ENCODE measurements at regions not wholly inside any gene's neighbourhood (a gene's known extent, or its start where the extent isn't known, plus 50 kb on each side); places are given as distances from the start of the nearest gene placed in this dataset.
A peak's percentile ranks its signal among the peaks of the same experiment; 100 is the strongest.

- peak; percentile 6 for DNase-seq
Measured at GRCh38 chr13:110097013-110097412, 209.9 kb downstream of the COL4A1 start.

GRCh38 chr13:110092831-110093247, 214.1 kb downstream of the COL4A1 start:
- DNase-seq: no peak

DNA sequence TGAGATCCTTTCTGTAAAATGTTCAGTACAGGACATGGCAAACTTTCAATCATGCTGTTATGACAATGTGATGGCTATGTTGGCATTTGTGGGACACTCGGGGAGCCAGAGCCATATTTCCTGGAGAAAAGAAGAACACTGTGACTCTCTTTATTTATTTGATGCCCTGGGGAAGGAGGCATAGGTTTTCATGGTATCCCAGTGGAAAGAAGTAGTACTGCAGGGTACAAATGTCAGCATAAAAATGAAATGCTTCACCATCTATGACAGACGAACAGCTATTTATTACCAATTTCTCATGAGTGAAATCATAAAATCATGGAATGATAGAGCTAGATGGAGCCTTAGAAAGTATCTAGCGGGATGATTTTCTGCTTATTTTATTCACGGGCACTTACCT, 217.1 kb downstream of the COL4A1 start:
- DNase-seq: no peak

- DNase-seq: no peak
Measured at GRCh38 chr13:110089100-110089499, 217.9 kb downstream of the COL4A1 start.

DNA sequence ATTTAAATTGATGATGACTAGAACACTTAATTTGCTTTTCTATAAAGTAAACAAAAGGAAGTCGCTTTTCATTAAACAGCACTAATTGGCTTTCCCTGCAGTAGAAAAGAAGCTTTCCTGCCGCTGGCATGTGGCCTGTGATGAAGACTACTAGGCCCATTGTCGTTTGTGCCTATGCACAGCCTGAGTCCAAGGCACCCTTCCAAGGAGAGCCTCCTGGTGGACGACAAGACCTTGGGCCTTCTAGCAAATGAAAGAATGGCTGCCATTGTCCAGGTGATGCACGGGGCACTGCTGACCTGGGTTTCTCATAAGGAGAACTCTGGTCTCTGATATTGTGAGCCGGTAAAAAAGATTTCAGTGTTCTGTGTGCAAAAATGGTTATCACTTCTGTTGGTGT, 233.0 kb downstream of the COL4A1 start:
- no peak for DNase-seq

- no peak for DNase-seq
Measured at GRCh38 chr13:110070511-110071120, 236.3 kb downstream of the COL4A1 start.

DNA sequence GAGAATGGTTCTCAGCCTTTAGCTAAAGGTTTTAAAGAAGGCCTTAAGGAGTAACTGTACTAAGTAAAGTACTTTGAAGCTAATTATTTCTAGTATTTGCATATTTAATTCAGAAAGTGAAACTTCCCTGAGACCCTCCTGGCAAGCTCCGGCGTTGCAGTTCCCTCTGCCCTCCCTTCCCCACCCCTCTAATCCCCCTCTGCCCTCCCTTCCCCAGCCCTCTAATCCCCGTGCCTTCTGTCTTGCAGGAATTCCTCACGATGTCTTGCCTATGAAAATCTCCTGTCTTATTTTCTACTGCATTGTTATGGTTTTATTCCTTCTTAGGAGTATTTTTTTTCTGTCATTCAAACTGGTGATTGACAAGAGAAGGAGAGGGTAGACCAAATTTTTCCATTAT, 236.9 kb downstream of the COL4A1 start:
- DNase-seq: no peak

- no peak for DNase-seq
Measured at GRCh38 chr13:110068176-110068473, 238.8 kb downstream of the COL4A1 start.

GRCh38 chr13:110067355-110068175, 239.4 kb downstream of the COL4A1 start:
- DNase-seq: no peak

DNA sequence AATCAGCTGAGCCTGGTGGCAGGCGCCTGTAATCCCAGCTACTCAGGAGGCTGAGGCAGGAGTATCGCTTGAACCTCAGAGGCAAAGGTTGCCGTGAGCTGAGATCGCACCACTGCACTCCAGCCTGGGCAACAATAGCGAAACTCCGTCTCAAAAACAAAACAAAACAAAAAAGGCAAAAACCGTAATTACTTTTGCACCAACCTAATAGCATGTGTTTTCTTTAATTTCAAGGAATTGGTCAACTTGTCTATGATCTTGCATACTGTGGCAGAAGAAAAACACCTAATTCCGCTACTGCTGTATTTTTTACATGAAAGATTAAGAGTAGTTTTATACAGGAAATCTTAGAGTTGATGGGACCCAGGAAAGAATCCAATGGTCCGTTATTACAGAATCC, 241.2 kb downstream of the COL4A1 start:
- DNase-seq: no peak

DNA sequence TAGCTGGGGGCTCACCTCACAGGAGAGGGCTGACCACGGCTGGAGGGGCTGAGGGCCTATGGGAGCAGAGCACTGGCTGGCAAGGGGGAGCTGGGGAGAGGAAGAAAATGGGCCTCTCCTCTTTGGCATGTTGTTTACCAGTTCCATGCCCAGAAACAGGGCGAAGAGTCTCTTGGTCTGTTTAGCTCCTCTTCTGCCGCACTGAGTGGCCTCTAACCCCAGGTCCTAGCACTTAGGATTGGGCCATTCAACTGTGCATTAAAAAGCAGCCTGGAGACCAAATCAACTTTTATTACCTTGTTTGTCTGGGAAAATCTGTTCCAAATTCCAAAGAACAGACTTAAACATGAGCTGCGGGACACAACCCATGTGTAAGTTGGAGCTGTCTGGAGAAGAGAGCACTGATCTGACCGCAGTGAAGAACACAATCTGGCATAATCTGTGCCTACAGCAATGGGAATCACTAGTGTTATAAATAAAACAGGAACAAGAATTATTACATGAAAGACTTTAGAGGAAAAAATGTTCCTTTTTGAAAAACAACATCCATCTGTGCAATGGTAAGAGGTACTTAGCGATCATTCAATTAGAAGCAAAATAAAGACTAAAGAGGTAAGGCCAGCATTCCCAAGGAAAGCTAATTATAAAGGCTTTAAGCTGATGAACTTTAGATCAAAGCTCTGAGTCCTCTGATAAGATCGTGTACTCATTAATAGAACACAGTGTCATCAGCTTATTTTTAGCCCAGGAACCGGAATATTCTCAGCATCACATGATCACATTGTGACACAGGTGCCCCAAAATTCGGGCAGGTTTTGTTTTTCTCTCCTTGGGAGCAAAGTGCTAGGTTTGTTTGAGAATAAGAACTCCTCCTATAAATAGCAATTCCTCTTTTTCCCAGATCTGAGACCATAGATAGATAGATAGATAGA, 243.2 kb downstream of the COL4A1 start:
- DNase-seq: no peak

DNA sequence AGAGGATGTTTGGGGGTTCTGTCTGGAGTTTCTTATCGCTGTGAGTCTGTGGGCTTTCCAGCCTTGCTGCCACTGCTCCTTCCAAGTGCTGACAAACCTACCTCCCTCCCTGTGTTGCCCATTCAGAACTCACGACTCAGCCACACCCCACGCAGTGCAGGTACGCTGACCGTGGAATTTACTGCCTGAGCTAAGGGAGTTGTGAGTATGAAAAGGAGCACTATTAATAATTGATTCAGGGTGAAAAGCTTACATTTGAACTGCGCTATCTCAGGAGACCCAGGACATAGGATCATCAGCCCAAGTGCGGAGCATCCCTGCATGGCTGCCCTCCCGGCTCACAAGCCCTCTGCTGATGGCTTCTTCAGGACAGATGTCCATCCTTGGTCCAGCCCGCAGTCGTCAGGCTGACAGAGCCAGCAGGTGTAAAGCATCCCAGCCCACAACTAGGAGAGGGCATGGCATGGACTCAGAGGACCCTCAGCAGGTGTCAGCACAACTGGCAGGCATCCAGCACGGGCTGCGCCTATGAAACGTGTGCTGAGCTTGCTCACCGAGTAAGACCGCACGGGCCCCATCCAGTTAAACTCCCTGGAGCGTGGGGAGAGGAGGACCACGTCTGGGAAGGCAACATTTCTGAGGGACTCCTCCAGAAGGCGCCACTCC, 244.0 kb downstream of the COL4A1 start:
- DNase-seq: no peak

DNA sequence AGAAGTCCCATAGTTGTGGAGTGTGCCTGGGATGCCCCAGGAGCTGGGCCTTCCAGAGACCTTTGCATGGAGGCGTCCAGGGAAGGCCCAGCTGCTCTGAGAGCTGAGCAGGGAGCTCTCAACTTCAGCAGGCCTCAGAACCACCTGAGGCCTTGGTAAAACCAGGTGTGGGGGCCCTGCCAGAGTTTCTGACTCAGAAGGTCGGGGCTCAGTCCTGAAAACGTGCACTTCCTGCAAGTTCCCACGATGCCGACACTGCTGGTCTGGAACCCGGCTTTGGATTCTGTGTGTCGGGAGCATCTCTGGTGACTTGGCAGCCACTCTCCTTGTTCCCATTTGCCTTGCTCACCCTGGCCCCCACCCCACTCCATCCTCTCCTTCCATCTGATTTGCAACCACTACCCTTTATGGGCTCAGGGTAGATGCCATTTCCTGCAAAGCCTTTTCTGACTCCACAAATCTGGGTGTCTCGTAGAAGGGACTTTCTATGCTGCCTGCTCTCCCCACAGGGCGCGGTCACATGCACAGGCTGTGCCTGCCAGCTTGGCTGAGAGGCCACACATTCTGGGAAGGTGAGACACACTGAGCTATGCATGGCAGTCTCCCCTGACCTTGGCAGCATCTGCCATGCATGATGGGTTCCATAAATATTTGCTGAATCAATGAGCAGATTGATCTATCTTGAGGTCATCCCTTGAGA, 244.7 kb downstream of the COL4A1 start:
- no peak for DNase-seq

- no peak for DNase-seq
Measured at GRCh38 chr13:110061270-110061669, 245.7 kb downstream of the COL4A1 start.

DNA sequence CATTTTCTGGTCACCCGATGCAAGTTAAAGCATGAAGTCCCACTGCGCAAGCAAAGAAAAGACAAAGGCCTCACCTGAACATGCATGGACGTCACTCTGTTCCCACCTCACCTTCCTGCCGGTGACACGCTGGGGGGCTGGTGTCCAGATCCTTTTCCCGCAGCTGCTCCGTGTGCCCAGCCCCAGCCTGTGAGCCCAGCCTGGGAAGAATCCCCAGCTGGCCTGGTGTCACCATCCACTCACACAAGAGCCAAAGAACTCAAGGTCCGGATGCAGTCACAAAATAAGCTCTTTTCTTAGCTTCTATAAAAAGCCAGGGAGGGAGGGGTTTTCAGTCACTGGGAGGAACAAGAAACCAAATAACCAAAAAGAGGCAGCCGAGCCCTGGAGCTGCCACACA, 249.9 kb downstream of the COL4A1 start:
- DNase-seq: no peak

DNA sequence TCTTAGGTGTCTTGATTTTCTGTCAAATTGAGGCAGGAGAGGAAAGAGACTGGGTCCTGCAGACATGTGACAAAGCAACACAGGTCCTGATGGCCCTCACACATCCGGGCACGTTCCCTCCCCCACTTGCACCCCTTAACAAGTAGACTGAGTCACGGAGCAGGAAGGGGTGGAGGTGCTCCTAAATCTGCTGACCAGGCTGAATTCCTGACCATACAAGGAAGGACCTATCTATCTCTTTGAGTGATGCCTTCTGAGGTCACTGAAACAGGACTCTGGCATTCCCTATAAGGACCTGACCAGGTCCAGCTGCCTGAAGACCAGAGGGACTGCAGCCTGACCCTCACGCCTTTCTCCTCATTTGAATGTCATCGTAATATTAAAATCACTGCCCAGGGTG, 250.3 kb downstream of the COL4A1 start:
- no peak for DNase-seq

DNA sequence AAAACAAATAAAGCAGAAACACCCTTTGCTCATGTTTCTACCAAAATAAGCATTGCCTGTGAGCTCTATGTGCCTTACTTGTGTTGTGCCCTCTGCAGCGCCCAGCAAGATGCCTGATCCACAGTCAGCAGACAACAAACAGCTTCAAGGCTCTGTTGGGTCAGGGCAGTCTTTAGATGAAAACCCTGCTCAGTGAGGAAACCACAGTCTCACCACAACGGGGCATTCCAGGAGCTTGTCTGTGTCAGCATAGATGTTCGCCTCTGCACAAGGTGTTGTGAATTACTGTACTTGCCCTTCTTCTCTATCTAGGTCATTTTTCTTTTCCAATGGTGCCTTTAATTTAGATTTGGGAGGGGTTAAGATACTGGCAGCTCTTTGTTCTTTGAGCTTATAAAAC, 251.9 kb downstream of the COL4A1 start:
- no peak for DNase-seq

DNA sequence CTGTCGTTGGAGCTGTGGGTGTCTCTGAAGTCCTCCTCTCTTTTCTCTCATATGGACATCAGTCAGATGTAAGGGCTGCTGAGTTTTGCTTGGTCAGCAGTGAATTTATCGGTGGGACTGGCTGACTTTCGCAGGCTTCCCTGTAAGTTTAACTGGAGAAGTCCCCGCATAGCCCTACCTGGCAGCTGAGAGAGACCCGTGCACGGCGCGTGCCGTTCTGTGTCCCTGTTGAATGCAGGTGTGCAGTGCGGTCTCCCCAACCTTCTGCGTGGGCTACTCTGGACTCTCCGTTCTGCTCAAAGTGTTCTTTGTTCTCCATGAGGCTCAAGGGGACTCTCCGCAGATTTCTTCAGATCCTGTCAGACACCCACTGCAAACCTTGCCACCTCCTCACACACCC, 252.9 kb downstream of the COL4A1 start:
- DNase-seq: no peak

- peak; percentile 20 for DNase-seq
Measured at GRCh38 chr13:110047496-110047895, 259.5 kb downstream of the COL4A1 start.

GRCh38 chr13:110046811-110047210, 260.1 kb downstream of the COL4A1 start:
- DNase-seq: no peak

- DNase-seq: no peak
Measured at GRCh38 chr13:110045919-110046318, 259.5 kb upstream of the IRS2 start.

DNA sequence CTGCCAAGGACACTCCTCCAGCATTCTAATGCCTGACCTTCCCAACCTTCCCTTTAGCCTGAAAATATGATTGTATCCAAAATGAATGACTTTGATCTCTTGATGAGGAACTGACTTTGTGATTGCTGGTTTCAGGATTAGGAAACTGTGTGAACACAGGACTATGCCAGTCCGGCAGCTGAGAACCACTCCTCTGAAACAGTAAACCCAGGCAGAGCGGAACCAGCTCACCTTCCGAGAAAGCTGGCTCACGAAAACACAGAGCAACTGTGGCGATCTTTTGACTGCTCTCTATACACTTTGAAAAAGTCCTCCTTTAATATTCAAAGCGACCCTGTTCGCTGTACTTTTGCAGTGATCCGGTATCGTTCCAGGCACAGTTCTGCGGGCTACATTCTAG, 258.8 kb upstream of the IRS2 start:
- DNase-seq: no peak
